ENCODE measurements at regions not wholly inside any gene's neighbourhood (a gene's known extent, or its start where the extent isn't known, plus 50 kb on each side); places are given as distances from the start of the nearest gene placed in this dataset.

- TF ChIP-seq SP1 (IDR thresholded peaks at IDR 0.05; ENCODE audit: low read depth, low read length), result no peak
- no peak for TF ChIP-seq TARDBP (IDR thresholded peaks at IDR 0.05; ENCODE audit: borderline replicate concordance)
- TF ChIP-seq KLF5 (IDR thresholded peaks at IDR 0.05; ENCODE audit: partially characterized antibody), result no peak
- TF ChIP-seq ATF2 (IDR thresholded peaks at IDR 0.05; ENCODE audit: low read length), result no peak
- no peak for TF ChIP-seq ZBTB40 (IDR thresholded peaks at IDR 0.05; ENCODE audit: borderline replicate concordance)
- no peak for TF ChIP-seq ETV6 (conservative IDR thresholded peaks at IDR 0.05 in 1 of 2, IDR thresholded peaks at IDR 0.05 in 1 of 2; ENCODE audit: borderline replicate concordance in 1 of 2, low read depth in 1 of 2)
These were observed 154.6 kb downstream of the TRIM29 start for GRCh38 chr11:119983240-119983732.
